Vagina (tissue), 2 donors: ENCODE measurements at regions not wholly inside any gene's neighbourhood (a gene's known extent, or its start where the extent isn't known, plus 50 kb on each side); places are given as distances from the start of the nearest gene placed in this dataset.

Source experiments
- CTCF ChIP-seq, 3 experiments: fragments of 450-650 bp in 2 of 3; fragments of 200-600 bp in 1 of 3; sonication (generic) in 1 of 3; IDR thresholded peaks; one replicate each; pipeline ENCODE4 v1.5.1; 2017 to 2019; ENCODE audit warnings: antibody characterized with exemption in 3 of 3, mild to moderate bottlenecking in 2 of 3, moderate library complexity in 2 of 3
- POLR2A ChIP-seq, 2 donors: fragments of 450-650 bp; IDR thresholded peaks; one replicate each; pipeline ENCODE4 v1.6.1; 2017; ENCODE audit warnings: antibody characterized with exemption in 2 of 2, mild to moderate bottlenecking in 2 of 2, moderate library complexity in 2 of 2

- TF ChIP-seq POLR2A (IDR thresholded peaks at IDR 0.05) (no peak), CTCF (IDR thresholded peaks at IDR 0.05) (no peak)
Observed at GRCh38 chr9:74358959-74359358, 138.2 kb upstream of the RORB start.
